Fibroblast of lung (primary cell): ENCODE measurements at regions not wholly inside any gene's neighbourhood (a gene's known extent, or its start where the extent isn't known, plus 50 kb on each side); places are given as distances from the start of the nearest gene placed in this dataset.

Source experiments
- EZH2 ChIP-seq: IDR thresholded peaks from 2 replicates; pipeline ENCODE4 v1.5.1; 2012; ENCODE audit warnings: low read length, control low read depth, mild to moderate bottlenecking; ENCODE audit errors: missing control alignments
- TF ChIP-seq, protein P1 (sequence below), 2 donors: IDR thresholded peaks in 1 of 2; conservative IDR thresholded peaks in 1 of 2; 1 replicate in 1 of 2; 2 replicates in 1 of 2; pipeline ENCODE4 v1.5.1; 2011 to 2012; ENCODE audit warnings: low read length in 2 of 2, control low read depth in 1 of 2, inconsistent platforms in 1 of 2, low read depth in 1 of 2, mild to moderate bottlenecking in 1 of 2

DNA sequence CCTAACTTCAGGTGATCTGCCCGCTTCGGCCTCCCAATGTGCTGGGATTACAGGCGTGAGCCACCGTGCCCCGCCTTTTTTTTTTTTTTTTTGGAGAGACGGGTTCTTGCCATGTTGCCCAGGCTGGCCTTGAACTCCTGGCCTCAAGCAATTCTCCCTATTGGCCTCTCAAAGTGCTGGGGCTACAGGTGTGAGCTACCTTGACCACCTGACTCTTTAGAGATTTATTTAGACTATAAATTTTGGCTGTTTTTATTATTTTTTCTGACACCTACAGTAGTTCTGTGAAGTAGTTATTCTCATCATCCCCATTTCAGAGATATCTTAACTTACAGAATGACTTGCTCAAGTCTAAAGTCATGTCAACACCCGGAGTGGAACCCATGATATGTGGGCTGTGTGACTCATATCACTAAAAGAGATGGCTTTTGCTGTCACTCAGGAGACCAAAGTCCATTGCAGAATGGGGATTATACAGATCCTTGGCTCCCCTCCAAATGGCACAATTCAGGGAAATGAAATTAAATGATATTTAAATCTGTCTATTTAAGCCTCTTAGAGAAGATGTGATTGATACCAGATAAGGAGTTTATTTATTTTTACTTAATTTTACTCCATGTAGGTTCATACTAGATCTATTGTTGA is 93.2 kb downstream of the CTH start:
- TF ChIP-seq, protein P1, sequence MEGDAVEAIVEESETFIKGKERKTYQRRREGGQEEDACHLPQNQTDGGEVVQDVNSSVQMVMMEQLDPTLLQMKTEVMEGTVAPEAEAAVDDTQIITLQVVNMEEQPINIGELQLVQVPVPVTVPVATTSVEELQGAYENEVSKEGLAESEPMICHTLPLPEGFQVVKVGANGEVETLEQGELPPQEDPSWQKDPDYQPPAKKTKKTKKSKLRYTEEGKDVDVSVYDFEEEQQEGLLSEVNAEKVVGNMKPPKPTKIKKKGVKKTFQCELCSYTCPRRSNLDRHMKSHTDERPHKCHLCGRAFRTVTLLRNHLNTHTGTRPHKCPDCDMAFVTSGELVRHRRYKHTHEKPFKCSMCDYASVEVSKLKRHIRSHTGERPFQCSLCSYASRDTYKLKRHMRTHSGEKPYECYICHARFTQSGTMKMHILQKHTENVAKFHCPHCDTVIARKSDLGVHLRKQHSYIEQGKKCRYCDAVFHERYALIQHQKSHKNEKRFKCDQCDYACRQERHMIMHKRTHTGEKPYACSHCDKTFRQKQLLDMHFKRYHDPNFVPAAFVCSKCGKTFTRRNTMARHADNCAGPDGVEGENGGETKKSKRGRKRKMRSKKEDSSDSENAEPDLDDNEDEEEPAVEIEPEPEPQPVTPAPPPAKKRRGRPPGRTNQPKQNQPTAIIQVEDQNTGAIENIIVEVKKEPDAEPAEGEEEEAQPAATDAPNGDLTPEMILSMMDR (conservative IDR thresholded peaks at IDR 0.05 in 1 of 2, IDR thresholded peaks at IDR 0.05 in 1 of 2; ENCODE audit: low read depth in 1 of 2, low read length in 2 of 2), result no peak
- no peak for TF ChIP-seq EZH2
